HCT116 (cell line): ENCODE measurements at regions not wholly inside any gene's neighbourhood (a gene's known extent, or its start where the extent isn't known, plus 50 kb on each side); places are given as distances from the start of the nearest gene placed in this dataset.

Source experiments
- ATAC-seq: fragments of 200-7000 bp; cut with Tn5 transposase; 2 replicates; pipeline ENCODE4 v1.9.1; 2020; ENCODE audit warnings: mild to moderate bottlenecking, moderate library complexity
- BruUV-seq: library from RNA; stranded (reverse); fragments of 400-500 nt; replicated peaks from 2 replicates; lab custom pipeline; 2021; lab: Mats Ljungman, UMichigan
- CTCF ChIA-PET: fragments of 300-600 bp; sonication (Branson Sonifier 250); formaldehyde crosslinking; loops from one replicate; lab custom pipeline; 2021; ENCODE audit warnings: antibody characterized with exemption; lab: Charles Lee
- POLR2A ChIA-PET: fragments of 300-600, 350-600 bp; sonication (Branson Sonifier 250); formaldehyde crosslinking; loops from one replicate; lab custom pipeline; 2021; ENCODE audit warnings: antibody characterized with exemption; lab: Charles Lee
- RAD21 ChIA-PET, 2 experiments: fragments of 300-600 bp; sonication (Branson Sonifier 250); formaldehyde crosslinking; loops; one replicate each; lab custom pipeline; 2023; ENCODE audit warnings: low total read pairs in 2 of 2; ENCODE audit not compliant: uncharacterized antibody in 2 of 2, unreplicated experiment in 2 of 2, low non-redundant PET in 1 of 2; lab: Charles Lee
- DNase-seq: peaks from one replicate; pipeline ENCODE4 v3.0.0-alpha.2; 2010; ENCODE audit warnings: low read depth, low spot score
- H2AFZ ChIP-seq: fragments of 200-600 bp; shearing (Covaris generic), sonication (generic); 2 replicates; pipeline ENCODE4 v1.6.1; 2017; ENCODE audit warnings: low read depth, mixed run types, mixed read lengths, antibody characterized with exemption, low read length; ENCODE audit not compliant: poor library complexity, severe bottlenecking
- H3K27ac ChIP-seq: 2 replicates; pipeline ENCODE4 v1.5.1; 2012; ENCODE audit warnings: low read depth, low read length
- H3K27me3 ChIP-seq: fragments of 200-600 bp; sonication (generic); 2 replicates; pipeline ENCODE4 v1.6.1; 2016; ENCODE audit warnings: mixed run types, low read length, mixed read lengths; ENCODE audit not compliant: insufficient read depth
- H3K36me3 ChIP-seq, 2 experiments: fragments of 200-500 bp in 1 of 2; fragments of 200-600 bp in 1 of 2; sonication (Bioruptor generic) in 1 of 2; sonication (generic) in 1 of 2; 2 replicates each; pipeline versions ENCODE4 v1.5.1 to v1.6.1; 2014 to 2016; ENCODE audit warnings: low read length in 2 of 2, inconsistent platforms in 1 of 2, mixed read lengths in 1 of 2, mixed run types in 1 of 2; ENCODE audit not compliant: insufficient read depth in 2 of 2, control insufficient read depth in 1 of 2
- H3K4me1 ChIP-seq, 2 experiments: fragments of 200-600 bp in 1 of 2; sonication (generic) in 1 of 2; 2 replicates each; pipeline versions ENCODE4 v1.5.1 to v1.6.1; 2012 to 2017; ENCODE audit warnings: low read length in 2 of 2, inconsistent platforms in 1 of 2, mild to moderate bottlenecking in 1 of 2, mixed read lengths in 1 of 2, mixed run types in 1 of 2, moderate library complexity in 1 of 2; ENCODE audit not compliant: insufficient read depth in 2 of 2, control insufficient read depth in 1 of 2
- H3K4me2 ChIP-seq: fragments of 200-600 bp; sonication (generic); 2 replicates; pipeline ENCODE4 v1.6.1; 2017; ENCODE audit warnings: mixed run types, low read length, mixed read lengths
- H3K4me3 ChIP-seq, 2 experiments: fragments of 200-600 bp in 1 of 2; sonication (generic) in 1 of 2; replicated peaks in 1 of 2; 2 replicates each; pipeline ENCODE4 v1.5.1; 2011 to 2016; ENCODE audit warnings: low read length in 2 of 2, control low read depth in 1 of 2, low read depth in 1 of 2, mild to moderate bottlenecking in 1 of 2, mixed read lengths in 1 of 2, mixed run types in 1 of 2
- H3K79me2 ChIP-seq: fragments of 200-600 bp; sonication (generic); 2 replicates; pipeline ENCODE4 v1.6.1; 2017; ENCODE audit warnings: mild to moderate bottlenecking, mixed run types, low read length, moderate library complexity, mixed read lengths; ENCODE audit not compliant: insufficient read depth
- H3K9ac ChIP-seq: fragments of 200-600 bp; sonication (generic); 2 replicates; pipeline ENCODE4 v1.6.1; 2016; ENCODE audit warnings: low read length, mixed read lengths
- H3K9me2 ChIP-seq: fragments of 200-600 bp; sonication (generic), shearing (Covaris generic); 2 replicates; pipeline ENCODE4 v1.6.1; 2017; ENCODE audit warnings: mixed run types, mild to moderate bottlenecking, moderate library complexity; ENCODE audit not compliant: insufficient read depth
- H3K9me3 ChIP-seq, 2 experiments: fragments of 200-500 bp in 1 of 2; fragments of 200-600 bp in 1 of 2; sonication (Bioruptor generic) in 1 of 2; sonication (generic) in 1 of 2; 2 replicates each; pipeline ENCODE4 v1.6.1; 2014 to 2017; ENCODE audit warnings: low read length in 2 of 2, mixed read lengths in 2 of 2, inconsistent platforms in 1 of 2, low read depth in 1 of 2, mild to moderate bottlenecking in 1 of 2, mixed run types in 1 of 2, moderate library complexity in 1 of 2; ENCODE audit not compliant: control insufficient read depth in 1 of 2, insufficient read depth in 1 of 2
- H4K20me1 ChIP-seq: fragments of 200-600 bp; sonication (generic), shearing (Covaris generic); 2 replicates; pipeline ENCODE4 v1.6.1; 2017; ENCODE audit warnings: mixed run types, mild to moderate bottlenecking, moderate library complexity; ENCODE audit not compliant: insufficient read depth
- ATF3 ChIP-seq: IDR thresholded peaks from 2 replicates; pipeline ENCODE4 v1.6.1; 2012
- CEBPB ChIP-seq: IDR thresholded peaks from 2 replicates; pipeline ENCODE4 v1.6.1; 2012; ENCODE audit warnings: low read depth
- CTCF ChIP-seq, 3 experiments: fragments of 200-600 bp in 1 of 3; sonication (generic) in 1 of 3; IDR thresholded peaks in 2 of 3; conservative IDR thresholded peaks in 1 of 3; 2 replicates each; pipeline ENCODE4 v1.5.1; 2012 to 2017; ENCODE audit warnings: low read depth in 2 of 3, low read length in 2 of 3, antibody characterized with exemption in 1 of 3, borderline replicate concordance in 1 of 3, control low read depth in 1 of 3, mild to moderate bottlenecking in 1 of 3, mixed read lengths in 1 of 3, mixed run types in 1 of 3, moderate library complexity in 1 of 3; ENCODE audit not compliant: insufficient read depth in 1 of 3
- EGR1 ChIP-seq: IDR thresholded peaks from 2 replicates; pipeline ENCODE4 v1.6.1; 2012; ENCODE audit warnings: low read depth
- FOSL1 ChIP-seq: IDR thresholded peaks from 2 replicates; pipeline ENCODE4 v1.6.1; 2012; ENCODE audit warnings: low read depth
- JUND ChIP-seq: IDR thresholded peaks from 2 replicates; pipeline ENCODE4 v1.6.1; 2012
- MAX ChIP-seq: IDR thresholded peaks from 2 replicates; pipeline ENCODE4 v1.6.1; 2012
- POLR2AphosphoS5 ChIP-seq: IDR thresholded peaks from 2 replicates; pipeline ENCODE4 v1.6.1; 2011; ENCODE audit warnings: mild to moderate bottlenecking, low read depth, low read length, moderate library complexity
- REST ChIP-seq: IDR thresholded peaks from 2 replicates; pipeline ENCODE4 v1.6.1; 2012; ENCODE audit warnings: low read depth
- SP1 ChIP-seq: IDR thresholded peaks from 2 replicates; pipeline ENCODE4 v1.6.1; 2012; ENCODE audit warnings: low read depth
- TCF7L2 ChIP-seq: IDR thresholded peaks from 2 replicates; pipeline ENCODE4 v1.7.0; 2011; ENCODE audit warnings: borderline replicate concordance, inconsistent platforms; ENCODE audit not compliant: insufficient read depth, insufficient read length; ENCODE audit errors: extremely low read depth
- ZBTB33 ChIP-seq: IDR thresholded peaks from 2 replicates; pipeline ENCODE4 v1.6.1; 2011; ENCODE audit warnings: mild to moderate bottlenecking, low read length, moderate library complexity; ENCODE audit not compliant: insufficient replicate concordance; ENCODE audit errors: extremely low read depth
- intact Hi-C: fragments of 100-400 bp; cut with micrococcal nuclease; formaldehyde crosslinking; loops from 2 replicates; pipeline ENCODE4 v1.10.0; 2022

GRCh38 chr18:77607087-77607486, 357.4 kb downstream of the GALR1 start:
- H3K4me3 ChIP-seq = no peak overlapping the region
- H4K20me1 ChIP-seq = no peaks in the 10 kb centered on the region
- H3K9me3 ChIP-seq = peaks cover 7 to 10% of the 10 kb centered on the region in 2 experiments; a peak in 2 of 4 replicates
- ChIA-PET CTCF (no interaction called here), RAD21 (no interaction called here), POLR2A (no interaction called here)
- no peak overlapping the region for H3K9ac ChIP-seq
- TF ChIP-seq CEBPB (no peak), ZBTB33 (no peak), CTCF (IDR thresholded peaks at IDR 0.05 in 2 of 3, conservative IDR thresholded peaks at IDR 0.05 in 1 of 3; ENCODE audit: borderline replicate concordance in 1 of 3, insufficient read depth in 1 of 3, low read depth in 2 of 3, low read length in 2 of 3) (no peak), REST (no peak), ATF3 (no peak), JUND (no peak), MAX (no peak), TCF7L2 (no peak), POLR2AphosphoS5 (no peak), SP1 (no peak), EGR1 (no peak), FOSL1 (no peak)
- H3K79me2 ChIP-seq = no peaks in the 10 kb centered on the region
- no peak overlapping the region for H2AFZ ChIP-seq
- intact Hi-C loops = no loop called here
- no peaks in the 10 kb centered on the region for H3K9me2 ChIP-seq
- no peak overlapping the region for H3K27ac ChIP-seq
- no peaks in the 10 kb centered on the region for H3K27me3 ChIP-seq
- DNase-seq = no peak
- no peaks in the 10 kb centered on the region for H3K36me3 ChIP-seq
- no peak for ATAC-seq
- H3K4me1 ChIP-seq = no peaks in the 10 kb centered on the region
- H3K4me2 ChIP-seq = no peak overlapping the region
- BruUV-seq = no TSS peak
